ENCODE measurements at regions not wholly inside any gene's neighbourhood (a gene's known extent, or its start where the extent isn't known, plus 50 kb on each side); places are given as distances from the start of the nearest gene placed in this dataset.
"Not testable (repeated sequence)": the region's sequence is repeated elsewhere in the genome, so short reads cannot be mapped to it uniquely, and the experiment has no call there.

GRCh38 chr13:66074018-66074615 is 1156.0 kb downstream of the PCDH9 start:
- H3K27ac ChIP-seq, result no peak overlapping the region
- TF ChIP-seq ZFX (IDR thresholded peaks at IDR 0.05) (no peak), CTCF (conservative IDR thresholded peaks at IDR 0.05) (no peak)

GRCh38 chr13:66072097-66072496 is 1158.0 kb downstream of the PCDH9 start:
- not testable (repeated sequence) for H3K27ac ChIP-seq

GRCh38 chr13:66071608-66072007 is 1158.5 kb downstream of the PCDH9 start:
- TF ChIP-seq ZFX (IDR thresholded peaks at IDR 0.05), result no peak
- TF ChIP-seq CTCF (conservative IDR thresholded peaks at IDR 0.05), result no peak
- H3K27ac ChIP-seq, result no peak overlapping the region

- TF ChIP-seq ZFX (IDR thresholded peaks at IDR 0.05) (no peak), CTCF (conservative IDR thresholded peaks at IDR 0.05) (no peak)
- no peak overlapping the region for H3K27ac ChIP-seq
These were observed 1159.1 kb downstream of the PCDH9 start for GRCh38 chr13:66071029-66071428.

- H3K27ac ChIP-seq, result no peak overlapping the region
- TF ChIP-seq CTCF (conservative IDR thresholded peaks at IDR 0.05), result no peak
These were observed 1160.6 kb downstream of the PCDH9 start for GRCh38 chr13:66069570-66069969.

GRCh38 chr13:66068683-66069082 is 1161.5 kb downstream of the PCDH9 start:
- H3K27ac ChIP-seq, result no peak overlapping the region
- TF ChIP-seq CTCF (conservative IDR thresholded peaks at IDR 0.05) (no peak), ZFX (IDR thresholded peaks at IDR 0.05) (no peak)

GRCh38 chr13:66048888-66049287 is 1181.2 kb downstream of the PCDH9 start:
- H3K27ac ChIP-seq, result no peak overlapping the region
- TF ChIP-seq CTCF (conservative IDR thresholded peaks at IDR 0.05) (no peak), ZFX (IDR thresholded peaks at IDR 0.05) (no peak)

- TF ChIP-seq CTCF (conservative IDR thresholded peaks at IDR 0.05), result no peak
- no peak for TF ChIP-seq ZFX (IDR thresholded peaks at IDR 0.05)
- no peak overlapping the region for H3K27ac ChIP-seq
These were observed 1189.6 kb downstream of the PCDH9 start for GRCh38 chr13:66040506-66040905.

All from C4-2B (cell line).